Superior temporal gyrus (tissue), 1 donor: ENCODE measurements at regions not wholly inside any gene's neighbourhood (a gene's known extent, or its start where the extent isn't known, plus 50 kb on each side); places are given as distances from the start of the nearest gene placed in this dataset.
A peak's percentile ranks its signal among the peaks of the same experiment; 100 is the strongest.

Source experiments
- DNase-seq: peaks from one replicate; pipeline ENCODE4 v3.0.0-alpha.2; 2016; ENCODE audit errors: extremely low spot score

DNA sequence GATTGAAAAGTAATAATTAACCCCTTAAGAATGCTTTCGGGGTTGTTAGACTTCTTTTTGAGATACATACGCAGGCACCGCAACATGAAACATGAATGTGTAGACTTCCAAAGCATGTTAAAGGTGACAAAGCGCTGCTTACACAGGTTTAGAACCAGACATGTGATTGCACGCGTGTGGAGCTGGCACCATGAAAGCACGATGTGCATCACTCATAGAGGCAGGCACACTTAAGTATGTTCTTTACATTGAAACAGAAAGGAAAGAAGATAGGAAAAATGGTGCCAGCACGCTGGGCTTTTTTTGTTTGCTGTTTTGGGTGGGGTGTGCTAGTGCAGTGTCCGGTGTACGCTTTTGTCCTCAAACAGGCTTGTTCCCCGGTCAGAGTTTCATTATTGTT is 83.6 kb upstream of the PPARA start:
- DNase-seq = peak; percentile 84

DNA sequence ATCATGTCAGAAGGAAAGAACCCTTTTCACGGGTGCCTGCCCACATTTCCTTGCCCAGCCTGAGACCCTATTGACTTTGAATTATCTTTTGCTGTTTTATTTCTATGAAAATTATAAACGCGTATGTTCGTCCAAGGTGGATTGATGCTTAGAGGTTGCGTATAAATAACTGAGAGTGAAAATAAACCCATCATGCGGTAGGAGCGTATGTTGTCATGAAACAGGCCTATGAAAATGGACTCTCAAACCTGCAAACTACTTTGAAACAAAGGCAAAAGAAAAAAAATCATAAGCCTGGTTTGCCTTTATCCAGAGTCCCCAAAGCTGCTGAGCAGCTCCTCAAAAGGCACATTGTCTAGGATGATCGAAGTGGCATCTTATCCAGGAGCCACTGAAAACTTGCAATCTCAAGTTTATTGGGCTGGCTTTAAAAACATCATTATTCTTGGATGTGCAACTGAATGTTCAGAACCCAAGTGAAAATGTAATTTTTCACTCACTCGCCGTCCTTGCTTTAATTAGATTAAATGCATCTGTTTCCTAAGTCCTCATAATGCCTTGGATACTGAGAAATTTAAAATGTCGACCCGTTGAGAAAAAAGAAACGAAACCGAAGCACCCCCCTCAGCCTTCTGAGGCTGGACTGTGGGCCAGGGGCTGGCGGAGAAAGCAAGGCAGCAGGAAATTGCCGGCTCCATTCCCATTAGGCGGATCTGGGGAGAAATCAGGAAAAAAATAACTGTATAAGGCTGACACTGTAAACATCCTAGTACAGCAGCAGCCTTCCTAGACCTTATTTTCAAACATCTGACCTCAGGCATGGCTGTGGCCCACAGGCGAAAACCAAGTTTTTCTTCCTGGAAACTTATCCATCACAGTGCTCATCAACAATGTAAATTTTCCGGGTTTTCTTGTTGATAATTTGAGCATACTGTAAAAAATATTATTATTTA is 82.9 kb upstream of the PPARA start:
- DNase-seq = peak; percentile 84

DNA sequence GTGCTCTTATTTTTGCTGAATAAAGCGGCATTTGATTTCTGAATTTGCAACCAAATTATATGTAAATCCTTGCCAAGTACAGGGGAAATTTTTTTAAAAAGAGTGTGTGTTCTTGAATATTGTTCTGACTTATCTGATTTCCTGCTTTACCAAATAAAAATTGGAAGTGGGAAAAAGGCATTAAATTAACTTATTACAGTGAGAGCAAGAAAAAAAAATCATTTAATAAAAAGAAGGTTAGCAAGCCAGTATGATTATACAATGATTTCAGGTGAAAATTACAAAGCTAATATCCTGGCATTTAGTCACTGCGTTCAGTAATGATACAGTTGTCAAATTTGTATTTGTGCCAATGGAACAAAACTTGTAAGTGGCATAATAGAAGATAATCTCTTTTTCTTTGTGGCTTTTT is 82.1 kb upstream of the PPARA start:
- DNase-seq = peak; percentile 64

GRCh38 chr22:46068593-46069491 is 81.5 kb upstream of the PPARA start:
- peak; percentile 81 for DNase-seq

- DNase-seq = peak; percentile 92
These were observed 80.7 kb upstream of the PPARA start for GRCh38 chr22:46069521-46070214.

- no peak for DNase-seq
These were observed 80.0 kb upstream of the PPARA start for GRCh38 chr22:46070215-46070802.

DNA sequence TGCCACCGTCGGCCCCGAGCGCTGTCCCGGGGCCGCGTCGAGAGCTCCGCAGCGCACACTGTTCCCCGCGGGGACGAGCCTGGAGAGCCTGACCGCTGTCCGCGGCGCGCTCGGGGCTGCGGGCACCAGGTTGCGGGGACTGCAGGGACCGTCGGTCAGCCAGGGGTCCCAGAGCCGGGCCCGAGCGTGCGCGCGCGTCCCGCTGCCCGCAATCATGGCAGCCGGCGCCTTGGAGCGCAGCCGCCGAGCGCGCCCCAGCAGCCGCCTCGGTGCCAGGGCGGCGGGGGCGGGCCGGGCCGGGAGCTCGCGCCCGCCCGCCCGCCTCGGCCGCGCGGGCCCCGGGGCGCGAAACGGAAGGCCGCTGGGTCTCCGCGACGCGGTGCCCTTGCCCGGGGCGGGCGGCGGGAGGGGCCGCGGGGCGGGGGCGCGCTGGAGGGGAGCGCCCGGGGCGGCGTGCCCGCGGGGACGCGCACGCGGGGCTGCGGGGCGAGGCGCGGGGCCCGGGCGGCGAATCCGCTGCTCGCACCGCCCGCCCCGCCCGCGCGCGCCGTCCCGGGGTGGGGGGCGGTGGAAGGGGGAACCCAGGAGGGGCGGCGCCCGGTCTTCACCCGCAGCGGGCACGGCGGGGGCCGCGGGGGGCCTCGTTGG is 79.4 kb upstream of the PPARA start:
- DNase-seq = peak; percentile 74

GRCh38 chr22:46071451-46072109 is 78.7 kb upstream of the PPARA start:
- DNase-seq = peak; percentile 89

DNA sequence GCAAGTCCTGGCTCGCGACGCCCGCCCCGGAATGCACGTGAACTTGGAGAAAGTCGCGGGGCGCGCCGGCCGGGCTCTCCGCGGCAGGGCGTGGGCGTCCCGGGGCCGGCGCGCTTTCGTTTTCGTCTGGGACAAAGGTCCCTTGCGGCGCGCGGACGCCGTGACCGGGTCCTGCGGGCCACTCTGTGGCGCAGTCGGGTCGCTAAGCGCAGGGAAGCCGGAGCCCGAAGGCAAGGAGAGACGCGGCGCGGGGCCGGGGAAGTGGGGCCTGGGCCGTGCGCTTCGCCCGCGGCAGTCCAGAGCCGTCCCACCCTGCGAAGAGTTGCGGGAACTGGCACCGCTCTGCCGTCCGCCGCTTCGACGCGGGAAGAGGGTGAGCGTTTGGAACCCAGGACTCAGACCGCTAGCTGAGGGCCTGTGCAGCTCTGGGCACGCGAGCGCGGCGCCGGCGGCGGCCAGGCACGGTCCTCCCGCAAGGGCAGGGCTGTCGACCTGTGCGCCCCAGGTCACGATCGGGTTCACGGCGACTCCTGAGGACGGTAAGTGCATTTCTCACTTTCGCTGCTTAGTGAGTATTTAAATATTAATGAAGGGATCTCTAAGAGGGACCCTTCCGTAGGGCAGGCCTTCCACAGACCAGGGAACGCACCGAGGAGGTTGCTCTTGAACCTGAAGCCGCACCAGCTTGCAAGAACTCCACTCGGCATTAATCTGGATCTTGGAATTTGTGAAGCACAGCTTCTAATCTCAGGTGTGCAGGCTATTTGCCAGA is 78.0 kb upstream of the PPARA start:
- peak; percentile 37 for DNase-seq

DNA sequence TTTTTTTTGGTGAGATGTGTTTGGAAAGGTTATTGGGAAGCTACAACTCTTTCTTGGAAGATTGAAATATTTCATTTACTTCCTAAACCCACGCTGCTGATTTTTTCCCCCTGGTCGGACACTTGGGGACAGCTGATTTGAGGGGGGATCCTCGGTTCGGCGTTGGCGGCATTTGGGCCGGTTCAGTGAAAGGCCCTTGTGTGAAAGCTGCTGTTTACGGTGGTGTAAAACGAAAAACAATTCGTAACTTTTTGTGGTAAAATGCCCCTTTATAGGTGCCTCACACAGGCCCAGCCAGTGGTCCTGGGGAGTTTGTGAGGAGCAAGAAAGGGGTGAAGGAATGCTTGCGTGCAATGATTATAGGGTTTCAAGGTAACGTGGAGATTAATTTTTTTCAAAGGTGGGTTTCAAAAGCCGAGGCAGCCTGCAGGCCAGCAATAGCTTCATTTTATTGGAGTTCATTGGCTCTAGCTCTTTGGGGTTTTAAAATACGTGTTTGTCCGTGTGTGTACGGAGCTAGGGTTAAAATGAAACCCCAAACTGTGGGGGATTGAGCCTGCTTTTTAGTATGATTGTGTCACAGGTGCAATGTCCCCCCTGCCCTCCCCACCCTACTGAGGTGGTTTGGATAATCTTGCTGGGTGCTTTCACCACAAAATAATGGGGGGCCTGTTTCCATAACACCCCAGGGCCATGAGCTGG is 77.2 kb upstream of the PPARA start:
- DNase-seq = peak; percentile 64

DNA sequence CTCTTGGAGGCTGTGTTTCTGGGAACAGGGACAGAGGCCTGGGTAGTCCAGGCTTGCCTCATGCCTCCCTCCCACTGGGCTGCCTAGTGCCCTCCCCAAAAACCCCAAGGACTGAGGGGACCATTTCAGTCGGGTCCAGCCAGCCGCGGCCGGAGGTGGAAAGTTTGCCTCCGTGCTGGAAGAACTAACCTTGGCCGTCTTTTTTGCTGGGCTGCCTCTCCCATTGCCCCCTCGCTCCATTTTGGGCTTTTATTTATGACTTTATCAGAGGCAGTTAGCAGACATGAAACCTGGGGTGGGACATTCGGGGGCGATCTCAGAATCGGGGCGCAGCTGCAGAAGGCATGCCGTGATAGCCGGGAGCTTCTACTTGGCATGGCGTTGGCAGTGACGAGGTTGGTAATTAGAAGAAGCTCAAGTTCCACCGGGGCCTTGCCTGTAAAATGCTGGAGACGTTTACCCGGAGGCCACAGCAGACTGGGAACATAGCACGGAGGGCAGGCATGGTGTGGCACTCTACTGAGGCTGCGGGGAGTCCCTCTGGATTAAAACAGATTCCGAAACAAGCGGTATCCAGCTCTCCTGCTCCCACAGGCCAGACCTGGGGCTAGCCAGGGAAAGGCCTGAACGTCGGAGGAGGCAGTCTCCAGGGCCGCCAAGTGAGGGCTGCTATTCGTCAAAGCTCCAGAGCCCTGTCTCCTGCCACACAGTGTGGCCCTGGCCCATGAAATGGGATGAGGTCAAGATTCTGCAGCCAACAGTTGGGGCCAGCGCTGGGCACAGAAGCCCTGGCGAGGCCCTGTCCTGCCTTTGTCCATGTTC is 76.4 kb upstream of the PPARA start:
- peak; percentile 77 for DNase-seq

GRCh38 chr22:46074771-46075551 is 75.4 kb upstream of the PPARA start:
- DNase-seq = peak; percentile 35

DNA sequence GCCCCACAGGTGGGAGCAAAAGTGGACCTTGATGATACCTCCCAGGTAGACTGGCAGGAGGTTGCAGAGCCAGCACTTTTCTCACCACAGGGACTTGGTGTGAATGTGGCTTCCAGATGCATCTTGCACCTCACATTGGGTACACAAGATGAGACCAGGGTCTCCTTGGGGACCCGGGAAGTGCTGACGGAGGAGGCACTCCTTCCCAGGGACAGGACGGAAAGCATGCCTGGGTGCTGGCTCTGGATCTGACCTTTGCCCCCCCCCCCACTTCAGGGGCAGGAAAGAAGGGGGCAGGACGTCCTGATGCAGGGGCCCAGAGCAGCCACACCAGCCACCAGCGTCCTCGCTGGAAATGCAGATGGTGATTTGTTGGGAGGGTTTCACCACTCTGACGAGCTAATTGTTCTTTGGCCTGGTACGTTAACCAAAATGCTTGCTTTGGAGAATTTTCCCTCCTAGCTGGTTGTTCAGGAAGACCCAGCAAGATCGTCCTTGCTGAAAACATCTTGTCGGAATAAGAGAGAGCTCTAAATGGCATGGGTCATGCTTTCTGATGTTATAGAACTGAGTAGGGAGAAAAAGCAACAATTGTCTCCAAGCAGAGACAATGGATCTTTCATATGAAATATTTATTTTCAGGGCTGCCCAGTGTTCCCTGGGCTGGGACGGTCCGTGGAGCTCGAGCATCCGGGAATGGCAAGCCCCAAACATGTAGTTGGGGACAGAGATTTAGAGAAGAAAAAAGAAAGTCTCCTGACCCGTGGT is 74.4 kb upstream of the PPARA start:
- DNase-seq = peak; percentile 88

GRCh38 chr22:46076651-46077339 is 73.5 kb upstream of the PPARA start:
- peak; percentile 63 for DNase-seq

- DNase-seq = peak; percentile 53
These were observed 72.6 kb upstream of the PPARA start for GRCh38 chr22:46077669-46078099.
